Astrocyte (in vitro differentiated cells and primary cell): ENCODE measurements at regions not wholly inside any gene's neighbourhood (a gene's known extent, or its start where the extent isn't known, plus 50 kb on each side); places are given as distances from the start of the nearest gene placed in this dataset.

Experiments used
- DNase-seq: peaks from one replicate; pipeline ENCODE4 v3.0.0-alpha.2; 2010; ENCODE audit warnings: low read depth
- FAIRE-seq: peaks from 2 replicates; lab custom pipeline; 2011; peaks lifted over from hg19 to GRCh38; lab: Jason Lieb, UNC
- H2AFZ ChIP-seq: 2 replicates; pipeline ENCODE4 v1.6.0; 2012; ENCODE audit warnings: low read depth, low read length, inconsistent platforms
- H3K27ac ChIP-seq: 2 replicates; pipeline ENCODE4 v1.5.1; 2011; ENCODE audit warnings: low read depth, low read length, inconsistent platforms
- H3K27me3 ChIP-seq: 2 replicates; pipeline ENCODE4 v1.6.0; 2011; ENCODE audit warnings: low read length, inconsistent platforms; ENCODE audit not compliant: insufficient read depth
- H3K36me3 ChIP-seq: 2 replicates; pipeline ENCODE4 v1.5.1; 2011; ENCODE audit warnings: low read length, inconsistent platforms; ENCODE audit not compliant: insufficient read depth
- H3K4me1 ChIP-seq: 2 replicates; pipeline ENCODE4 v1.5.1; 2011; ENCODE audit warnings: low read length, inconsistent platforms; ENCODE audit not compliant: insufficient read depth
- H3K4me2 ChIP-seq: 2 replicates; pipeline ENCODE4 v1.6.0; 2012; ENCODE audit warnings: low read length, inconsistent platforms
- H3K4me3 ChIP-seq: 2 replicates; pipeline ENCODE4 v1.5.1; 2011; ENCODE audit warnings: low read depth, mild to moderate bottlenecking, low read length, inconsistent platforms; ENCODE audit not compliant: insufficient read depth
- H3K79me2 ChIP-seq: 2 replicates; pipeline ENCODE4 v1.6.0; 2012; ENCODE audit warnings: mild to moderate bottlenecking, low read length, inconsistent platforms; ENCODE audit not compliant: insufficient read depth
- H3K9ac ChIP-seq: 2 replicates; pipeline ENCODE4 v1.6.0; 2012; ENCODE audit warnings: mild to moderate bottlenecking, low read length, inconsistent platforms
- H3K9me3 ChIP-seq: 2 replicates; pipeline ENCODE4 v1.5.1; 2012; ENCODE audit warnings: low read depth, mild to moderate bottlenecking, low read length, inconsistent platforms; ENCODE audit not compliant: insufficient read depth
- H4K20me1 ChIP-seq: 2 replicates; pipeline ENCODE4 v1.6.0; 2012; ENCODE audit warnings: low read length, inconsistent platforms; ENCODE audit not compliant: insufficient read depth
- H3K27ac Mint-ChIP-seq: one replicate; pipeline ENCODE4 v1.8.0; 2021; ENCODE audit warnings: mild to moderate bottlenecking, mixed read lengths; ENCODE audit not compliant: unreplicated experiment
- H3K27me3 Mint-ChIP-seq: one replicate; pipeline ENCODE4 v1.8.0; 2021; ENCODE audit warnings: low read depth, mixed read lengths; ENCODE audit not compliant: unreplicated experiment
- H3K36me3 Mint-ChIP-seq: one replicate; pipeline ENCODE4 v1.8.0; 2021; ENCODE audit warnings: low read depth, mixed read lengths; ENCODE audit not compliant: unreplicated experiment
- H3K4me1 Mint-ChIP-seq: one replicate; pipeline ENCODE4 v1.8.0; 2021; ENCODE audit warnings: low read depth, mixed read lengths; ENCODE audit not compliant: unreplicated experiment
- H3K4me3 Mint-ChIP-seq: one replicate; pipeline ENCODE4 v1.8.0; 2021; ENCODE audit warnings: mild to moderate bottlenecking, moderate library complexity, mixed read lengths; ENCODE audit not compliant: unreplicated experiment
- H3K9me3 Mint-ChIP-seq: one replicate; pipeline ENCODE4 v1.8.0; 2021; ENCODE audit warnings: mild to moderate bottlenecking, mixed read lengths; ENCODE audit not compliant: unreplicated experiment
- CTCF ChIP-seq: IDR thresholded peaks from 2 replicates; pipeline ENCODE4 v1.5.1; 2011; ENCODE audit warnings: low read depth, mild to moderate bottlenecking, inconsistent platforms, low read length, moderate library complexity; ENCODE audit not compliant: insufficient read depth
- EZH2 ChIP-seq: IDR thresholded peaks from 2 replicates; pipeline ENCODE4 v1.6.1; 2012; ENCODE audit warnings: mild to moderate bottlenecking, low read length, inconsistent platforms; ENCODE audit not compliant: insufficient read depth

GRCh38 chr12:58206876-58207275 is 265.5 kb downstream of the ATP23 start:
- Histone ChIP-seq H3K36me3 (no peaks in the 10 kb centered on the region), H3K27ac (no peak overlapping the region), H3K9me3 (no peaks in the 10 kb centered on the region), H3K4me2 (no peak overlapping the region), H4K20me1 (no peaks in the 10 kb centered on the region), H3K4me1 (no peaks in the 10 kb centered on the region), H3K4me3 (no peak overlapping the region), H2AFZ (no peak overlapping the region), H3K27me3 (no peaks in the 10 kb centered on the region), H3K79me2 (no peaks in the 10 kb centered on the region), H3K9ac (no peak overlapping the region)
- no peak for TF ChIP-seq EZH2
- TF ChIP-seq CTCF, result no peak
- Mint-ChIP-seq H3K27me3 (peaks cover 3% of the 10 kb centered on the region), H3K27ac (no peak overlapping the region), H3K4me3 (no peak overlapping the region), H3K4me1 (peaks cover 4% of the 10 kb centered on the region), H3K36me3 (no peaks in the 10 kb centered on the region), H3K9me3 (no peaks in the 10 kb centered on the region)
- FAIRE-seq, result no peak
- DNase-seq, result no peak

GRCh38 chr12:58211211-58211610 is 269.8 kb downstream of the ATP23 start:
- Histone ChIP-seq H3K27me3 (no peaks in the 10 kb centered on the region), H3K9ac (no peak overlapping the region), H3K9me3 (no peaks in the 10 kb centered on the region), H3K4me2 (no peak overlapping the region), H3K4me1 (no peaks in the 10 kb centered on the region), H2AFZ (no peak overlapping the region), H3K36me3 (no peaks in the 10 kb centered on the region), H4K20me1 (no peaks in the 10 kb centered on the region), H3K4me3 (no peak overlapping the region), H3K79me2 (no peaks in the 10 kb centered on the region), H3K27ac (no peak overlapping the region)
- no peak for TF ChIP-seq CTCF
- TF ChIP-seq EZH2, result no peak
- no peaks in the 10 kb centered on the region for H3K9me3 Mint-ChIP-seq
- no peaks in the 10 kb centered on the region for H3K36me3 Mint-ChIP-seq
- H3K27ac Mint-ChIP-seq, result no peak overlapping the region
- no peak overlapping the region for H3K4me3 Mint-ChIP-seq
- peaks cover 3% of the 10 kb centered on the region for H3K27me3 Mint-ChIP-seq
- FAIRE-seq (no peak), DNase-seq (no peak)
- no peaks in the 10 kb centered on the region for H3K4me1 Mint-ChIP-seq

- H3K9me3 Mint-ChIP-seq, result no peaks in the 10 kb centered on the region
- H3K36me3 Mint-ChIP-seq, result no peaks in the 10 kb centered on the region
- TF ChIP-seq CTCF (no peak), EZH2 (no peak)
- no peak overlapping the region for H3K27ac ChIP-seq
- no peak overlapping the region for H3K4me3 Mint-ChIP-seq
- H3K27ac Mint-ChIP-seq, result no peak overlapping the region
- no peaks in the 10 kb centered on the region for H3K4me1 Mint-ChIP-seq
- H3K9me3 ChIP-seq, result no peaks in the 10 kb centered on the region
- H3K27me3 Mint-ChIP-seq, result peaks cover 4% of the 10 kb centered on the region
- FAIRE-seq (no peak), DNase-seq (no peak)
- H3K4me3 ChIP-seq, result no peak overlapping the region
- no peaks in the 10 kb centered on the region for H3K27me3 ChIP-seq
- H4K20me1 ChIP-seq, result no peaks in the 10 kb centered on the region
- no peak overlapping the region for H3K4me2 ChIP-seq
- no peaks in the 10 kb centered on the region for H3K36me3 ChIP-seq
- H3K4me1 ChIP-seq, result no peaks in the 10 kb centered on the region
- no peaks in the 10 kb centered on the region for H3K79me2 ChIP-seq
- no peak overlapping the region for H2AFZ ChIP-seq
- no peak overlapping the region for H3K9ac ChIP-seq
Observed at GRCh38 chr12:58217130-58217529, 275.8 kb downstream of the ATP23 start.
